Panc1 (cell line): ENCODE measurements at regions not wholly inside any gene's neighbourhood (a gene's known extent, or its start where the extent isn't known, plus 50 kb on each side); places are given as distances from the start of the nearest gene placed in this dataset.

Experiments used
- ATAC-seq: fragments of 200-7000 bp; cut with Tn5 transposase; 2 replicates; pipeline ENCODE4 v1.9.1; 2020; ENCODE audit warnings: mild to moderate bottlenecking, moderate library complexity
- BruUV-seq: library from RNA; stranded (reverse); fragments of 400-500 nt; replicated peaks from 2 replicates; lab custom pipeline; 2021; lab: Mats Ljungman, UMichigan
- CTCF ChIA-PET: fragments of 300-600 bp; sonication (Branson Sonifier 250); formaldehyde crosslinking; loops from one replicate; lab custom pipeline; 2022; ENCODE audit warnings: antibody characterized with exemption; lab: Charles Lee
- POLR2A ChIA-PET: fragments of 300-600 bp; sonication (Branson Sonifier 250); formaldehyde crosslinking; loops from one replicate; lab custom pipeline; 2022; ENCODE audit warnings: antibody characterized with exemption; lab: Charles Lee
- DNase-seq: peaks from one replicate; pipeline ENCODE4 v3.0.0-alpha.2; 2010; ENCODE audit warnings: low read depth, low spot score
- H3K27ac ChIP-seq: 2 replicates; pipeline ENCODE4 v1.5.1; 2011; ENCODE audit warnings: mild to moderate bottlenecking, low read length, inconsistent platforms
- H3K27me3 ChIP-seq: fragments of 200-500 bp; sonication (Bioruptor generic); 2 replicates; pipeline ENCODE4 v1.6.0; 2014; ENCODE audit warnings: low read length, inconsistent platforms; ENCODE audit not compliant: control insufficient read depth, insufficient read depth
- H3K36me3 ChIP-seq: fragments of 200-500 bp; sonication (Bioruptor generic); 2 replicates; pipeline ENCODE4 v1.5.1; 2014; ENCODE audit warnings: inconsistent platforms, mild to moderate bottlenecking, low read length, moderate library complexity; ENCODE audit not compliant: control insufficient read depth, insufficient read depth
- H3K4me1 ChIP-seq: 2 replicates; pipeline ENCODE4 v1.5.1; 2011; ENCODE audit warnings: inconsistent platforms, mild to moderate bottlenecking, low read length, moderate library complexity; ENCODE audit not compliant: control insufficient read depth, insufficient read depth
- H3K4me3 ChIP-seq, 2 experiments: 2 replicates each; pipeline ENCODE4 v1.5.1; 2011 to 2012; ENCODE audit warnings: low read depth in 2 of 2, low read length in 2 of 2, mild to moderate bottlenecking in 2 of 2, inconsistent platforms in 1 of 2, moderate library complexity in 1 of 2
- H3K9me3 ChIP-seq: fragments of 200-500 bp; sonication (Bioruptor generic); 2 replicates; pipeline ENCODE4 v1.5.1; 2014; ENCODE audit warnings: low read depth, mild to moderate bottlenecking, inconsistent platforms, low read length, moderate library complexity; ENCODE audit not compliant: control insufficient read depth, insufficient read depth
- POLR2AphosphoS5 ChIP-seq: IDR thresholded peaks from 2 replicates; pipeline ENCODE4 v1.6.1; 2012; ENCODE audit warnings: mild to moderate bottlenecking, low read depth, low read length, moderate library complexity
- SIN3A ChIP-seq: IDR thresholded peaks from 2 replicates; pipeline ENCODE4 v1.6.1; 2012; ENCODE audit warnings: low read depth, mild to moderate bottlenecking, low read length, moderate library complexity, borderline replicate concordance; ENCODE audit not compliant: insufficient read depth
- TCF7L2 ChIP-seq: IDR thresholded peaks from 2 replicates; pipeline ENCODE4 v1.6.1; 2011; ENCODE audit warnings: mild to moderate bottlenecking, low read depth, low read length, inconsistent platforms
- in situ Hi-C: cut with HindIII; loops from 2 replicates; pipeline ENCODE4 v1.10.0; 2016; ENCODE audit warnings: low sequenced_read_pairs, low pct_unique_long_range_greater_than_20kb
- intact Hi-C: fragments of 100-400 bp; cut with micrococcal nuclease; formaldehyde crosslinking; loops from one replicate; pipeline ENCODE4 v1.10.0; 2022; ENCODE audit not compliant: unreplicated experiment
- TF ChIP-seq, protein P1 (sequence below), 2 experiments: IDR thresholded peaks; 2 replicates each; pipeline ENCODE4 v1.6.1; 2011 to 2012; ENCODE audit warnings: low read depth in 2 of 2, control low read depth in 1 of 2, low read length in 1 of 2, mild to moderate bottlenecking in 1 of 2, moderate library complexity in 1 of 2; ENCODE audit not compliant: insufficient read depth in 1 of 2
- TF ChIP-seq, protein P2 (sequence below): fragments of 450-650 bp; IDR thresholded peaks from 2 replicates; pipeline ENCODE4 v1.5.1; 2017; ENCODE audit warnings: mild to moderate bottlenecking

DNA sequence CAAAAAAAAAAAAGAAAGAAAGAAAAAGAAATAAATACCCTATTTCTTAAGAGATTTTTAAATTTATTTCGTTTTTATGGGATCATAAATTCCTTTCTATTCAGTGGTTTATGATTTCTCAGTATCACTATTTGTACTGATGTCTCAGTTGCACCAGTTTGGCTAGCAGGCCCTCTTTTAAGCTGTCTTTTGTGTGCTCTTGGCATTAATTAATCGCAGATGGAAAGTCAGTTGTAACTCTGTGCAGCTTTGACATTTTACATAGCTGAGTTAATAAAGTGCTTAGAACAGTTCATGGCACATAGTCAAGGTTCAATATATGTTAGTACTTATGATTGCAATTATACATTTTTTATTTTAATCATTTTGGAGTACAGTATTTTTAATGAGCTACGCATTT, 123.7 kb upstream of the NUDT6 start:
- no peak for DNase-seq
- Histone ChIP-seq H3K27ac (no peak overlapping the region), H3K36me3 (no peaks in the 10 kb centered on the region), H3K4me3 (no peak overlapping the region), H3K27me3 (no peaks in the 10 kb centered on the region), H3K9me3 (peaks cover 24% of the 10 kb centered on the region; the same call in 1 of the 2 replicates), H3K4me1 (no peaks in the 10 kb centered on the region)
- no TSS peak for BruUV-seq
- intact Hi-C loops: no loop called here
- TF ChIP-seq POLR2AphosphoS5 (no peak), SIN3A (no peak), TCF7L2 (no peak)
- TF ChIP-seq, protein P1, sequence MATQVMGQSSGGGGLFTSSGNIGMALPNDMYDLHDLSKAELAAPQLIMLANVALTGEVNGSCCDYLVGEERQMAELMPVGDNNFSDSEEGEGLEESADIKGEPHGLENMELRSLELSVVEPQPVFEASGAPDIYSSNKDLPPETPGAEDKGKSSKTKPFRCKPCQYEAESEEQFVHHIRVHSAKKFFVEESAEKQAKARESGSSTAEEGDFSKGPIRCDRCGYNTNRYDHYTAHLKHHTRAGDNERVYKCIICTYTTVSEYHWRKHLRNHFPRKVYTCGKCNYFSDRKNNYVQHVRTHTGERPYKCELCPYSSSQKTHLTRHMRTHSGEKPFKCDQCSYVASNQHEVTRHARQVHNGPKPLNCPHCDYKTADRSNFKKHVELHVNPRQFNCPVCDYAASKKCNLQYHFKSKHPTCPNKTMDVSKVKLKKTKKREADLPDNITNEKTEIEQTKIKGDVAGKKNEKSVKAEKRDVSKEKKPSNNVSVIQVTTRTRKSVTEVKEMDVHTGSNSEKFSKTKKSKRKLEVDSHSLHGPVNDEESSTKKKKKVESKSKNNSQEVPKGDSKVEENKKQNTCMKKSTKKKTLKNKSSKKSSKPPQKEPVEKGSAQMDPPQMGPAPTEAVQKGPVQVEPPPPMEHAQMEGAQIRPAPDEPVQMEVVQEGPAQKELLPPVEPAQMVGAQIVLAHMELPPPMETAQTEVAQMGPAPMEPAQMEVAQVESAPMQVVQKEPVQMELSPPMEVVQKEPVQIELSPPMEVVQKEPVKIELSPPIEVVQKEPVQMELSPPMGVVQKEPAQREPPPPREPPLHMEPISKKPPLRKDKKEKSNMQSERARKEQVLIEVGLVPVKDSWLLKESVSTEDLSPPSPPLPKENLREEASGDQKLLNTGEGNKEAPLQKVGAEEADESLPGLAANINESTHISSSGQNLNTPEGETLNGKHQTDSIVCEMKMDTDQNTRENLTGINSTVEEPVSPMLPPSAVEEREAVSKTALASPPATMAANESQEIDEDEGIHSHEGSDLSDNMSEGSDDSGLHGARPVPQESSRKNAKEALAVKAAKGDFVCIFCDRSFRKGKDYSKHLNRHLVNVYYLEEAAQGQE (IDR thresholded peaks at IDR 0.05; ENCODE audit: insufficient read depth in 1 of 2, low read depth in 2 of 2, low read length in 1 of 2): no peak
- TF ChIP-seq, protein P2, sequence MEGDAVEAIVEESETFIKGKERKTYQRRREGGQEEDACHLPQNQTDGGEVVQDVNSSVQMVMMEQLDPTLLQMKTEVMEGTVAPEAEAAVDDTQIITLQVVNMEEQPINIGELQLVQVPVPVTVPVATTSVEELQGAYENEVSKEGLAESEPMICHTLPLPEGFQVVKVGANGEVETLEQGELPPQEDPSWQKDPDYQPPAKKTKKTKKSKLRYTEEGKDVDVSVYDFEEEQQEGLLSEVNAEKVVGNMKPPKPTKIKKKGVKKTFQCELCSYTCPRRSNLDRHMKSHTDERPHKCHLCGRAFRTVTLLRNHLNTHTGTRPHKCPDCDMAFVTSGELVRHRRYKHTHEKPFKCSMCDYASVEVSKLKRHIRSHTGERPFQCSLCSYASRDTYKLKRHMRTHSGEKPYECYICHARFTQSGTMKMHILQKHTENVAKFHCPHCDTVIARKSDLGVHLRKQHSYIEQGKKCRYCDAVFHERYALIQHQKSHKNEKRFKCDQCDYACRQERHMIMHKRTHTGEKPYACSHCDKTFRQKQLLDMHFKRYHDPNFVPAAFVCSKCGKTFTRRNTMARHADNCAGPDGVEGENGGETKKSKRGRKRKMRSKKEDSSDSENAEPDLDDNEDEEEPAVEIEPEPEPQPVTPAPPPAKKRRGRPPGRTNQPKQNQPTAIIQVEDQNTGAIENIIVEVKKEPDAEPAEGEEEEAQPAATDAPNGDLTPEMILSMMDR: no peak
- ATAC-seq: no peak
- CTCF ChIA-PET: no interaction called here
- in situ Hi-C loops: no loop called here
- POLR2A ChIA-PET: no interaction called here

DNA sequence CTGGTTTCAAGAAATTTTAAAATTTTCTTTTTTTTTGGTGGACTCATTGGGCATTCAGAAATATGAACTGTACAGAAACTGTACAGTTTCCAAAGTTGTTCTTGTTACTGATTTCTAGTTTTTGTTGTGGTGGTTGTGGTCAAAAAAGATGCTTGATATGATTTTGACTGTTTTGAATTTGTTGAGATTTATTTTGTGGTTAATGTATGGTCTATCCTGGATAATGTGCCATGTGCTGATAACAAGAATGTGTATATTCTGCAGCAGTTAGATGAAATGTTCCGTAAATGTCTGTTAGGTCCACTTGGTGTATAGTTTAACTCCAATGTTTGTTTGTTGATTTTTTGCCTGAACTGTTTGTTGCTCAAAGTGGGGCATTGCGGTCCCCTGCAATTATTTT, 127.6 kb upstream of the NUDT6 start:
- ATAC-seq (no peak), DNase-seq (no peak)
- CTCF ChIA-PET: no interaction called here
- H3K27ac ChIP-seq: no peak overlapping the region
- H3K9me3 ChIP-seq: peaks cover 23% of the 10 kb centered on the region; the same call in 1 of the 2 replicates
- in situ Hi-C loops: no loop called here
- POLR2A ChIA-PET: no interaction called here
- no TSS peak for BruUV-seq
- H3K4me1 ChIP-seq: no peaks in the 10 kb centered on the region
- TF ChIP-seq SIN3A (no peak), TCF7L2 (no peak), POLR2AphosphoS5 (no peak)
- TF ChIP-seq, protein P1 (IDR thresholded peaks at IDR 0.05; ENCODE audit: insufficient read depth in 1 of 2, low read depth in 2 of 2, low read length in 1 of 2): no peak
- TF ChIP-seq, protein P2: no peak
- intact Hi-C loops: no loop called here
- no peak overlapping the region for H3K4me3 ChIP-seq
- H3K27me3 ChIP-seq: no peaks in the 10 kb centered on the region
- no peaks in the 10 kb centered on the region for H3K36me3 ChIP-seq
